GM18505 (cell line): ENCODE measurements at regions not wholly inside any gene's neighbourhood (a gene's known extent, or its start where the extent isn't known, plus 50 kb on each side); places are given as distances from the start of the nearest gene placed in this dataset.

Experiments
- ATAC-seq: cut with Tn5 transposase; IDR thresholded peaks from one replicate; pipeline ENCODE4 v1.9.1; 2021; ENCODE audit not compliant: unreplicated experiment
- POLR2A ChIP-seq: IDR thresholded peaks from 4 replicates; pipeline ENCODE4 v1.6.1; 2011; ENCODE audit warnings: borderline replicate concordance; ENCODE audit not compliant: insufficient read depth, insufficient read length; ENCODE audit errors: extremely low read depth

DNA sequence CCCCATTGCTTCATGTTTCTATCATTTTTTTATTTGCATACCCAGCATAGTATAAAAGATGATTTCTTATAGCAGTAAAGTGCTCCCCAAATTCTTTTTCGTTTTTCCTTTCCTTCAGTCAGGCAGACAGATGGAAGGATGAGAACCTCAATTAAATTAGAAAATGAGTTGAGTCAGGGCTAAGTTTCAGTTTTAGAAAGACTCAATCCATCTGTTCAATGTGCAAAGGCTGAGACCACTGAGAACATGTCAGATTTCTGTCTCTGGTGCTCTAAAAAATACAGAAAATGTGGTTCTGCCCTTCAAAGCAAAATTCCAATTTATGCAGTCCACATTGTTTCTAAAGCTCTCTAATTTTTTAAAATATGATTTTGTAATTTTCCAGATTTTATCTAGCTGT, 257.6 kb upstream of the HS3ST5 start:
- ATAC-seq, result no peak
- TF ChIP-seq POLR2A, result no peak

DNA sequence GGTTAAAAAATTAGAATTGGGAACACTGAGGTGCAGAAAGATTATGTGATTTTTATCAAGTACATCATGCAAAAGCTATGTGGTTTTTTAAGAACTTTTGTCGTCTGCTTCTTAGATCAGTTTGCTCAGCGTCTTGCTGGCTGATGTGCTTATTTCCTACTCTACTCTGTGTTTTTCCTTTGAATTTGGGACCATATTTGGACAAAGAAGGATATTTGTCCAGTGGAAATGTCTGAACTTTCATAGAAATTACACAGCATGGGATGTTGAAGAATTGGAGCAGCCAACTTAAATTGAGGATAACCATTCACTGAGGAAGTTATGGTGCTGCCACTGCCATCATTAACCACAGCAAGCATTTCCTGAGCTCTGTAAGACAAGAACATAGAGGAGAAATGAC, 252.8 kb upstream of the HS3ST5 start:
- TF ChIP-seq POLR2A, result no peak
- no peak for ATAC-seq

DNA sequence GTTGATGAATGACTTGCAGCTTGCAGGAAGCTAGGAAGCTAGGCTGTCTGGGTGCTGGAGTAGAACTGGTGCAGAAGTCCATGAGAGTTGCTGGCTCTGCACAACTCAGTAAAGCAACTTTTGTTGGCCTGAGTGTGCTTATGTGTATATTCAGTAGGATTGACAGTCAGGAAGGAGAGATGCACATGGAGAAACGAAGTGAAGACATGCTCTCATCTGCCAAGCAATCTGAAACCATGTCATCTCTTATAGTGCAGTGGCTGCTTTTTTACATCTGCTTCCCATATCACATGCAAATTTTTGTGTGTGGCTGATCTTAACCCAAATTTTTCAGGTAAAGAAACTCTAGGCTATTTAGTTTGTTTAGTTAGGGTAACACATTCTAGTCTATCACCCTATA, 252.4 kb upstream of the HS3ST5 start:
- ATAC-seq, result no peak
- TF ChIP-seq POLR2A, result no peak

DNA sequence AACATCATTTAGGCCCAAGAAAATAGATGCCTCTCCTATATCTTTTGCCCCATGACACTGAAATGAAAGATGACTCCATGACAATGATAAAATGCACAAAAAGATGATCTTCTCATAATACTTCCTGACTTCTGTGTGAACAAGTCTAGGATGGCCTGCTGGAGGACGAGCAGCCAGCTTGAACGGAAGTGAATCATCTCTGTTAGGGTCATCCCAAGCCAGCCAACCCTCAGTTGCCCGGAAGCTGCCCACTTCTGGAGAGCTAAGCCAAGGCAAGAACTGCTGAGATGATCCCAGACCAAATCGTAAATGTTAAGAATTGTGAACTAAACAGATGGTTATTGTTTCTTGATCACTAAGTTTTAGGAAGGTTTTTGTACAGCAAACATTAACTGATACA, 249.7 kb upstream of the HS3ST5 start:
- no peak for TF ChIP-seq POLR2A

DNA sequence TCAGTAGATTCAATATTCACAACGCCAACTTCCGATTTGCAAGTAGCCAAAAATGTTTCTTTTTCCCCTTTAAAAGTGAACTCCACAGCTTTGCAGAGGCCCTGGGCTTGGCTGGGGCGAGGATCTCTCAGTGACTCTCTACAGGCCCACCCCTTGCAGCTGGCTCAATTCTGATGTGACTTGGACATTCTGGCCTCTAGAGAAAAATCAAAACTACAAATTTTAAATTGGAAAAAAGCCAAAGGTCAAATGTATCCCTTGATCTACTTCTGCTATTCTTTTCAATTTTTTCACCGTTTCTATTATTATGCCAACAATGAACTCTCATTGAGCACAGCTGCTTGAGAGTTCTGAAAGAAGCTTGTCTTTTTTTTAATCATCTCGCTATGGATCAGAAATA, 245.9 kb upstream of the HS3ST5 start:
- TF ChIP-seq POLR2A, result no peak
- no peak for ATAC-seq

More for the DNA sequence above, 249.7 kb upstream of the HS3ST5 start:
- no peak for ATAC-seq

DNA sequence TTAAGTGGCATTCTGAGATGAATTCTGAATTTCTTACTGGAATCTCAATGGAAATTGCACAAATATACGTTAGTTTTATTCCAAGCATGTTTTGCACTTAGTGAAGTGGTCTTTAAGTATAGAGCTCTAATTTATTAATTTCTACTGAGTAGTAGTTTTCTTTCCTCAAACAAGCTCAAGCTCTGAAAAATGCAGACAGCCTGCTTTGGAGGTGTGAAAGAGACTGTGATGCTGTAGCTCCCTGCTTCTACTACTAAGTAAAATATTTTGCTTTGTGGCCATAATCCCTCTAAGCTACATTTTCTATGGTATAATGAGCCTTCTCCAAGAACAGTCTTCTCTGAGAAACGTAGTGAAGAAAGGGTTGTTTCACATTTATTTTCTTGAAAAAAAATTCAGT, 243.5 kb upstream of the HS3ST5 start:
- TF ChIP-seq POLR2A, result no peak
- no peak for ATAC-seq

DNA sequence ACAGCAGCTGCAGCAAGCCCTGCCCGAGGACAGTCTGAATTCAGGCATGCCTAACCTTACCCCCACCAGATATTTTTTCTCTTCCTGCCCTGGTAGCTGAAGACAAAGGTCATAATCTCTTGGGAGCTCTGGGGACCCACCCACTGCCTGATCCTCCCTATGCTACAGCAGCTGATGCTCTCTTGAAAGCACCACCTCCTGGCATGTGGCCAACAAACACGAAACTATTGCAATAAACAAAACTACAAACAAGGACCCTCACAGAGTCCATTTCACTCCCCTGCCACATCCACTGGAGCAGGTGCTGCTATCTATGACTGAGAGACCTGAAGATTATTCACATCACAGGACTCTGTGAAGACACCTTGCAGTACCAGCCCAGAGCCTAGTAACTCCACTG, 238.5 kb upstream of the HS3ST5 start:
- ATAC-seq, result no peak
- no peak for TF ChIP-seq POLR2A

DNA sequence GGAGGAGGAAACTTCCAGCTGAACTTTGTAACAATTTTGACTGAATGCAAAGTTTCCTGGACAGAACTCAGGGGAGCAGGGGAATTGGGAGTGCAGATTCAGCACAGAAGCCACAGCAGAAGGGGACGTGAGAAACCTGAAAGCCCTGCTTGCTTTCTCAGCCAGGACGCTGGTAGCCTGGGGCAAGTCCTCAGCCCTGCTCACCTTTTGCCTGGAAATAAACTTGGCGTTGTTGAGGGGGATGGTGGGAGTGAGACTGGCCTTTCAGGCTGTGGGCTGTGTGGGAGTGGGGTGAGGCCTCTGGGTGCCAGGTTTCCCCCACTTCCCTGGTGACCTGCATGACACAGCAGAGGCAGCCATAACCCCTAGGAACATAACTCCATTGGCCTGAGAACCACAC, 238.1 kb upstream of the HS3ST5 start:
- no peak for TF ChIP-seq POLR2A
- no peak for ATAC-seq

DNA sequence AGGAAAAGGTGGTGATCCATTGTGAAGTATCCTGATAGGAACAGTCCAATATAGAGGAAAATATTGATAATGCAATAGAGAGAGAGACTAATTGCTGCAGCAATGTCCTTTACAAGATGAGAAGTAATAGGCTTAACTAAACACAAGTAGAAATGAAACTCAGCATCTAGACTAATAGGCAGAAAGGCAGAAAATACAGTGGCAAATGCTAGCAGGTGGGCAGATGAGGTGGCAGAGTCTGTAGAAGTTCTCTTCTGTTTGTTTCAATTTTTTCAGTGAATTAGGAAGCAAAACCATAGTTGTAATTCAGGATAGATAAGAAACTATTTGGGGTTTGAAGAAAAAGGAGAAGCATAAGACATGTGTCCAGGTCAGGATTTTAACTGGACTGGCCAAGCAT, 236.7 kb upstream of the HS3ST5 start:
- no peak for ATAC-seq

DNA sequence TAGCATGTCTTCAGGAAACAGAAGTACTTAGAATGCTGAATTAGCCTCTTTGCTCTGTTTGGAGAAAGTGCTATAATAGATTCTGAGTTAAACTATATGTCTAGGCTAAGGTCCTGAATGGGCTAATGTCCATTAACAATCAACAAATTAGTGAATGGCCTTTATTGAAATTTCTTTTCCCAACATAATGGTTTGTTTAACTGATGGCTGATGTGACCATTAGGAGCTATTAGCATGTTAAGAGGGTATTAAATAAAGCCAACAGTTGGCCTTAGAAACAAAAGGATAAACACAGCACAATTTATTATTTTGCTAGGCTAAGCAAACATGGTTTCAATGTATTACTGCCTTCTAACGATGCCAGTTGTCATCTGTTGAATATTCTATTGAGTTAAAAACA, 234.3 kb upstream of the HS3ST5 start:
- ATAC-seq, result no peak
- TF ChIP-seq POLR2A, result no peak

More for the DNA sequence above, 236.7 kb upstream of the HS3ST5 start:
- no peak for TF ChIP-seq POLR2A

DNA sequence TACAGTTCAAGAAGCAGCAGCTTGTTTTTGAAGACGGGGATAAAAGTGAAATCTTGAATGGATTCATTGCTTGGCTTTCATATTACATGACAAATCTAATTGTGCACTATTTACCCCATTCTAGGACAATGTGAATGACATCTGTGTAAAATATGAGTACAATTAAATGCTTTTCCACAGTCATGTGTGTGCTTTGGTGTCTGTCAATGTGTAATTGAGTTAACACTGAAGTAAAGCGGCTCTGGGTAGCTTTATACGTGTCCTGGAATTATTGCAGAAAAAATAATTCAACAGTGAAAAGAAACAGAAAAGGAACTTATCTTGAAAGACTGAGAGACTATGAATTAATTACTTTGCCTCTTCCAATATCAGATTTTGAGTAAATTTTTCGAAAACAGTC, 233.5 kb upstream of the HS3ST5 start:
- no peak for ATAC-seq
- TF ChIP-seq POLR2A, result no peak

DNA sequence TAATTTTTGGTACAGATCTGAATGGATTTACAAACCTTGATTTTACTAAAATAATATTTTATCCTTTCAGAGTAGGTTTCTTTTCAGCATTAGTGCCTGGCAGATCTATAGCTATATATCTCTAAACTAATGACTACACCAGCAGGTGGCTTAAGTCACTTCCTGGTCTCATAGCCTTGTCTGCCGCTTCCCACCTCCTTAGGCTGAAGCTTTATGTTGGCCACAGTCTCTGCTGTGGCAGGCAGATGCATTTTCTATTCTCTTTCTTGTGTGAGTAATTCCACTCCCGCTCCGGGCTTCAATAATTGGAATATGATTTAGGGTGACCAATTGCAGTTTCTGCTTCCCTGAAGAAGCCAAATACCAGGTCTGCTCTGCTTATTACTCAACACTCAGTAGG, 226.8 kb upstream of the HS3ST5 start:
- no peak for TF ChIP-seq POLR2A

DNA sequence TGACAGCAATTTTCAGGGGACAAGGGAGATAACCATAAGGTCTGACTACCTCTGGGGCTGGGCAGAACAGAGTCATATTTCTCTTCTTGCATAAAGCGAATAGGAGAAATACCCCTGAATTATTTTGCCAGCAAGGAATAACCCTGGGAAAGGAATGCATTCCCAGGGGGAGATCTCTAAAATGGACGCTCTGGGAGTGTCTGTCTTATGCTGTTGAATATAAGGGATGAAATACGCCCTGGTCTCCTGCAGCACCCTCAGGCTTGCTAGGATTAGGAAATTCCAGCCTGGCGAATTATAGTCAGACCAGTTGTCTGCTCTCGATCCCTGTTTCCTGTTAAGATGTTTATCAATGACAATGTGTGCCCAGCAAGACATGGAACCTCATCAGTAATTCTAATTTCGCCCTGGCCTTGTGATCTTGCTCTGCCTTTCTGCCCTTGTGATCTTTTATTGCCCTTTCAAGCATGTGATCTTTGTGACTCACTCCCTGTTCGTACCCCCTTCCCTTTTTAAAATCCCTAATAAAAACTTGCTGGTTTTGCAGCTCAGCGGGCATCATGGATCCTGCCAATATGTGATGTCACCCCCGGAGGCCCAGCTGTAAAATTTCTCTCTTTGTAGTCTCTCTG, 221.6 kb upstream of the HS3ST5 start:
- no peak for TF ChIP-seq POLR2A
- ATAC-seq, result no peak

More for the DNA sequence above, 226.8 kb upstream of the HS3ST5 start:
- ATAC-seq, result no peak

DNA sequence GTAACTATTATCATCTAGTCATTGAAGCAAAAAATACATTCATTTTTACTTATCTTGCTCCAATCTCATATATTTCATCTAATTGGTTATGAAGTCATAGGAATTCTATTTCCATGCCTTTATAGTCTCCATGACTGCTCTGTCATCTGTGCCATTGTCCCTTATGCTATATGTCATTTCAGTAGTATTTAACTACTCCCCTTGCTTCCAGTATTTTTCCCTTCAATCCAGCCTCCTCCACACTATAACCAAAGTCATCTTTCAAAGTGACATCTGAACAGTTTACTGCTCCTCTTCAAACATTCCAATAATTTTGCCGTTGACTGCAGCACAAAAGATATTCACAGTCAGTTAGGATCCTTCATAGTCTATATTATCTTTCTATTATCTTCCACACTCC, 216.6 kb upstream of the HS3ST5 start:
- no peak for ATAC-seq
- TF ChIP-seq POLR2A, result no peak

DNA sequence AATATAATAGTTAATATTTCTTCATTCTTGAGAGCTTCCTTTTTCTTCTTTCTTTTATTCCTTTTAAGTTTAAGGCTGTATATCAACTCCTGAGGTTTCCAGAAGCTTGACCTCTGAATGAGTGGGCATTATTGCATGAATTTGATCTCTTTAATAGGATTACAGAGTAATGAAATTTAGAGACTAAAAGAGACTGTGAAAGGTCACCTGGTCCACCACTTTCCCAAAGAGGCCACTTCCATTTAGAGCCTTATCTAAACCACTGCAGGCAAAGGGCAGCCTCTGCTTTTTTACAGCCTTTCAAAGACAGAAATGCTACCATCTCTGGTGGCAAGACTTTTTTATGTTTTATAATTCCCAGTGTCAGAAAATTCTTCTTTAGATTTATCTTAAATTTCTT, 215.3 kb upstream of the HS3ST5 start:
- no peak for TF ChIP-seq POLR2A
- no peak for ATAC-seq
